HG02981 (cell line): ENCODE measurements at regions not wholly inside any gene's neighbourhood (a gene's known extent, or its start where the extent isn't known, plus 50 kb on each side); places are given as distances from the start of the nearest gene placed in this dataset.
"Not testable (repeated sequence)": the region's sequence is repeated elsewhere in the genome, so short reads cannot be mapped to it uniquely, and the experiment has no call there.

ENCODE experiments used
- ATAC-seq: cut with Tn5 transposase; IDR thresholded peaks from one replicate; pipeline ENCODE4 v1.9.1; 2021; ENCODE audit warnings: mild to moderate bottlenecking, moderate library complexity; ENCODE audit not compliant: unreplicated experiment

- no peak for ATAC-seq
These were observed 92.4 kb upstream of the SSTR4 start for GRCh38 chr20:22942742-22943141.

DNA sequence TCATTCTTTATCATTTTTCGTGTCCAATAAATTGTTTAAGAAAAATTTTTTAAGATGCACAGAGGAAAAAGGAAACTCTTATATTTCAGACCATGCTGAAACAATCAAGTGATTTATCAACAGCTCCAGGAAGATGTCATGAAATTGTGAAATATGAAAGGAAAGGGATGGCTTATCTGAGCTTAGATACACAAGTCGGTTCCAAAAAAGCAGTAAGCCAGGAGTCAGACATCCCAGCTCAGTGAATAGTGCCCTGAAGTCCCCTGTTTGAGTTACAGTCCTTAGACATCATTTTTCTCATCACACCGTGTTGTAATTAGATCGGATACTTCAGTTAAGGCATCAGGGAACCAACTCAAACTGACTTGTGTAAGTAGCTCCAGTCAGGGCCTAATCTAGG, 91.0 kb upstream of the SSTR4 start:
- no peak for ATAC-seq

GRCh38 chr20:22944936-22945335, 90.2 kb upstream of the SSTR4 start:
- ATAC-seq: no peak

DNA sequence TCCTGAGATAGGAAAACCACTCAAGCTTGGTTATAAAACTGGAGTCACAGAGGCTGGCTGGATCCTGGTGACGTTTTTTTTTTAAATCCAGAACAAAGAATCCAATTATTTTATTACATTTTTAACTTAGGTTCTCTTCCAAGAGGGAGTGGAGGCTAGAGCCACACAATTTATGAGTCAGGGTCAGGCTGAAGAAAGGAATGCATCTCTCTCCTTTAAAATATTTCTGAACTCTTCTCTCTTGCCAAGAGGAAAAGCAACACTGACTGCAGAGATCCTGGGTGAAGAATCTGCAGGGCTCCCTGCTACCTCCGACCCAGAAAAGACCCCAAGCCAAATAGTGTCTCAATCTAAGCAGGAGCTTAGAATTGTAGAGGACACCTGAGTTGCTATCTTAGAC, 88.5 kb upstream of the SSTR4 start:
- no peak for ATAC-seq

- ATAC-seq: no peak
These were observed 85.6 kb upstream of the SSTR4 start for GRCh38 chr20:22949331-22950109.

DNA sequence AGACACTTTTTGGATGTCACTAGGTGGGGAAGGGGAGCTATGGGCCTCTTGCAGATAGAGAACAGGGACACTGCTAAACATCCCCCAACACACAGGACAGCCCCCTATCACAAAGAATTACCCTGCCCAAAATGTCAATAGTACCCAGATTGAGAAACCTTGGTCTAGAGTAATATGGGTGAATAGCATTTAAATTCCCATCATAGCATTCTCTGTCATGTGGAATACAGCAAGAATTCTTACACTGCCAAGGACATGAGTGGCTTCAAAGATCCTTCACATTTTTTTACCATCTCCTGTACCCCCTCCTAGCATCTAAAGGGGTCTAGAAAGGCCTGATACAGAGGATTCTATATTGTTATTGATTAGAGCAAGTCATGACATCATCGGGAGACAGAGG, 83.1 kb upstream of the SSTR4 start:
- ATAC-seq: no peak

DNA sequence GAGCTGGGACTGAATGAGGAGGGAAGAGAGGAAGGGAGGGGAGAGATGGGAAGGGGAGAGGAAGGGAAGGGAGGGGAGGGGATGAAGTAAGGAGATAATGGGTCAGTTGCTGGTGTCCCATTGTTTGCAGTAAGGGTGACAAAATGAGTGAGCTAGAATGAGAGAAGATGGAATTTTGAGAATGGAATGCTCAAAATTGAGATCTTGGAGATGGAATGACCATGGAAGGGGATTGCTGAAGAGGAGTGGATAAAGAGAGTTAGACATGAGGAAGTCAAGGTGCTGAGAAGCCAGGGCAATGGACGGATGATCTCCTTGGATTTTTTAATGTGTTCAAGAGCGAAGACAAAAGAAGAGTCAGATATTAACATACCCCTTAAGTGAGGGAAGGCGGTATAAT, 80.5 kb upstream of the SSTR4 start:
- ATAC-seq: no peak

- ATAC-seq: no peak
These were observed 76.7 kb upstream of the SSTR4 start for GRCh38 chr20:22958390-22958789.

GRCh38 chr20:22962567-22963439, 72.3 kb upstream of the SSTR4 start:
- no peak for ATAC-seq

- ATAC-seq: no peak
These were observed 71.5 kb upstream of the SSTR4 start for GRCh38 chr20:22963581-22963980.

DNA sequence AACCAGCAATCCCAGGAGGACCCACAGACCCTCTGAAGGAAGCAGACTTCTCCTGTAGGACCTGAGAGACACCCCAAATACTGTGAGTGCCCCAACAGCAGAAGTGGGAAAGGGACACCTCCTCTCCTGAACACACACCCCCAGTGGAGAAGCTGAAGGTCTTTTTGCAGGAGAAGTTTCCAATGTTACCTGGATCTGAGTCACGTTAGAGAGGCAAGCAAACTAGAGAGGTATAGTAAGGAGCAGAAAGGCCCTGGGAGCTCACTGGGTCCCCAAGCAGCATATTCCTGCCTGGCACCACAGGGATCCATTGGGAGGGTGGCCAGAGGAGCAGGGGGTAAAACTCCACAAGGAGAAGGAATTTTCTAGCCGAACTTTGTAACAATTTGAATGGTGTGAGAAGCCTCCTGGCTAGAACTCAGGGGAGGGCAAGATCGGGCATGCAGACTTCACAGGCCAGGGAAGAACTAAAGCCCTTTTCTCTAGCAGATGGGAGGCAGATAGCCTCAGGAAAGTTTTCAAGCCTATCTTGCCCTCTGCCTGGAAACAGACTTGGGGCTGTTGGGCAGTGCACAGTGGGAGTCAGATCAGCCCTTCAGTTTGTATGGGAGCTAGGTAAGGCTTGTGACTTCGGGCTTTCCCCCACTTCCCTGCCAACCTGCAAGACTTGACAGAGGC, 68.2 kb upstream of the SSTR4 start:
- ATAC-seq: no peak

DNA sequence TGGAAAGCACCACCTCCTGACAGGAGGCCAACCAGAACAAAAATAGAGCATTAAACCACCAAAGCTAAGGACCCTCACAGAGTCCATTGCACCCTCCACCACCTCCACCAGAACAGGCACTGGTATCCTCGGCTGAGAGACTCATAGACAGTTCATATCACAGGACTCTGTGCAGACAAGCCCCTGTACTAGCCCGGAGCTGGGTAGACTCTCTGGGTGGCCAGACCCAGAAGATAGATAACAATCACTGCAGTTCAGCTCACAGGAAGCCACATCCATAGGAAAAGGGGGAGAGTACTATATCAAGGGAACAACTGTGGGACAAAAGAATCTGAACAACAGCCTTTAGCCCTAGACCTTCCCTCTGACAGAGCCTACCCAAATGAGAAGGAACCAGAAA, 67.4 kb upstream of the SSTR4 start:
- not testable (repeated sequence) for ATAC-seq

DNA sequence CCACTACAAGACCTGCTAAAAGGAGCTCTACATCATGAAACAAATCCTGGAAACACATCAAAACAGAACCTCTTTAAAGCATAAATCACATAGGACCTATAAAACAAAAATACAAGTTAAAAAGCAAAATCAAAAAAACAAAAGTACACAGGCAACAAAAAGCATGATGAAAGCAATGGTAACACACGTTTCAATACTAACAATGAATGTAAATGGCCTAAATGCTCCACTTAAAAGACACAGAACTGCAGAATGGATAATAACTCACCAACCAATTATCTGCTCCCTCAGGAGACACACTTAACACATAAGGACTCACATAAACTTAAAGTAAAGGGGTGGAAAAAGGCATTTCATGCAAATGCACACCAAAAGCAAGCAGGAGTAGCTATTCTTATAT, 66.1 kb upstream of the SSTR4 start:
- not testable (repeated sequence) for ATAC-seq

DNA sequence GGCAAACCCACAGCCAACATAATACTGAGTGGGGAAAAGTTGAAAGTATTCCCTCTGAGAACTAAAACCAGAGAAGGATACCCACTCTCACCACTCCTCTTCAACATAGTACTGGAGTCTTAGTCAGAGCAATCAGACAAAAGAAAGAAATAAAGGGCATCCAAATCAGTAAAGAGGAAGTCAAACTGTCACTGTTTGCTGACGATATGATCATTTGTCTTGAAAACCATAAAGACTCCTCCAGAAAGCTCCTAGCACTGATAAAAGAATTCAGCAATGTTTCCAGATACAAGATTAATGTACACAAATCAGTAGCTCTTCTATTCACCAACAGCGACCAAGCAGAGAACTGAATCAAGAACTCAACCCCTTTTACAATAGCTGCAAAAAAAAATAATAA, 64.0 kb upstream of the SSTR4 start:
- not testable (repeated sequence) for ATAC-seq

DNA sequence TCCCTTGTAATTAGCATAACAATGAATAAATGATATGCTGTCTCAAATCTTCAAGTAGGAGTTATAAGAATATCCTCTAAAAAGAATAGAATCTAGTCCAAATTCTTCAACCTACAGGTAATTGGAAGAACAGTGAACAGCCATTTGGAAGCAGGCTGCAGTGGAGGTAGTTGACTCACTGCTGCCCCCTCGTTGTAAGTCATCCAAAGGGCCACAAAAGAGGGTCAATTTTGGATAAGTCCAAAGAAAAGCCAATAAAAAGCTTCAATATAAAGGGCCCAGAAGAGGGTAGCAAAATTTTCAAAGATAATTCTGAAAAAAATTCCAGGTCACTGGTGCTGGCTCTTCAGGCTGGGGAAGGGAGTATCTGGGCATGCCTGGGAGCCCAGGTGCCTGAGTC, 60.8 kb upstream of the SSTR4 start:
- ATAC-seq: no peak

DNA sequence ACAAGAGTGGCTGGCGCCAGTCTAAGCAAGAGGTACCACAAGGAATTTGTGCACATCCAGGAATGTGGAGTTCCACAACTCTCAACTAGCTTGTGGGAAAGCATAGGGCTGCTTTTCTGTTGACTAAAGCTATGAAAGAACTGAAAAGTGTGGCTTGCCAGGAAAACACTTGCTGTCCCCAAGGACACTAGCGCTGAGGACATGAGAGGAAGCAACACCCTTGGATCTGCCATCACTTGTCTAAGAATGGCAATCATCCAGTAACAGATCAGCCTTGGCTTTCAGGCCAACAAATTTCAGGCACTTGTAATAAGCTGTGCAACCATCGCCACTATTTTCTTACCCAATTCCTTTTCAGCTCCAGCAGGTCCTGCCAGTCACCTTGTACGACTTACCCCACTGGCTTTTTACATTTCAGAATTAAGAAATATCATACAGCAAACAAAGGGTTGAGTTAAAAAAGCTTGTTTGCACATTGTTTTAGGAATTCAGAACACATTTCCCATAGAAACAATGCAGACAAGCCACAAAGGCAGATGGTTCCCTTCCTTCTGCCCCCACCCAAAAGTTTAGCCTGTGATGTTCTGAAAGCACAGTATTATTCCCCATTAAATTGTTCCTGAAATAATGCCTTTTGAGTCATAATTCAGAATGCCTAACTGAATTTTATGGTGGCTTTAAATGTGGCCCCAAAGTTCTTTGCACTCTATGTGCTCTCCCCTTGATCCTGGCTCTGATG, 57.9 kb upstream of the SSTR4 start:
- no peak for ATAC-seq

DNA sequence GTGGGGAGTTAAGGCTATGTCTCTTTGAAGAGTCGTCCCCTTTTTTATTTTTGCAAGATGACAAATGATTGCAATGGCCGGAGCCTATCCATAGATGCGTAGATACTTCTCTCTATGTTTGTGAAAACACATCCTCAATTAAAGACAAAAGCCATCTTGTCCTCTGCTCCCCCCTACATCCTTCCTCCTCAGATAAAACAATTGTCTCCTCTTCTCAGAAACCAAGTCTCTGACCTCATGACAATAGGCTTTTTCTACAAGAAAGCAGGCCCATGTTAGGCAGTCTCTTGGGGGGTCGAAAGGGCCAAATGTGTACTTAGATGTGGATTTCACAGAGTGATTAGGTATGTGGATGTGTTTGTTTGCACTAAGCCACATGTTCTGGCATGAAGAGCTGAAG, 51.1 kb upstream of the SSTR4 start:
- ATAC-seq: no peak

DNA sequence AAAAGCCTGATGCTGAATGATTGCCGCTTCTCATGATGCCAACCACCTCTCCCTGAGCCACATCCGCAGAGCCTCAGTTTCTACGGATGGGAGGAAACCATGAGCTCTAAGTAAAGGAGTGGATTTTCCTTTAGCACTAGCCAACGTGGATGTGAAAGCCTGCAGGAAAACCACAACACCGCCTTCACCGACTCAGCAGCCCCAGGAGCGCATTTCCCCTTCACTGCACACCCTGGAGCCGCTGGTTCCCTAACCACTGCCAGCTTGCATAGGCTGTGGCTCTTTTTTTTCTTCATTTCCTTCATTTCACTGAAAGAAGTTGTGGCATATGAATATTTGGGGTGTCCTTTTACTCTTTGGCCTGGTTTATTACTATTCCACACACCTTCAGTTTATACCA, 50.5 kb upstream of the SSTR4 start:
- ATAC-seq: no peak

GRCh38 chr20:22985239-22985778, 49.8 kb upstream of the SSTR4 start:
- ATAC-seq: no peak
